ENCODE measurements at regions not wholly inside any gene's neighbourhood (a gene's known extent, or its start where the extent isn't known, plus 50 kb on each side); places are given as distances from the start of the nearest gene placed in this dataset.

DNA sequence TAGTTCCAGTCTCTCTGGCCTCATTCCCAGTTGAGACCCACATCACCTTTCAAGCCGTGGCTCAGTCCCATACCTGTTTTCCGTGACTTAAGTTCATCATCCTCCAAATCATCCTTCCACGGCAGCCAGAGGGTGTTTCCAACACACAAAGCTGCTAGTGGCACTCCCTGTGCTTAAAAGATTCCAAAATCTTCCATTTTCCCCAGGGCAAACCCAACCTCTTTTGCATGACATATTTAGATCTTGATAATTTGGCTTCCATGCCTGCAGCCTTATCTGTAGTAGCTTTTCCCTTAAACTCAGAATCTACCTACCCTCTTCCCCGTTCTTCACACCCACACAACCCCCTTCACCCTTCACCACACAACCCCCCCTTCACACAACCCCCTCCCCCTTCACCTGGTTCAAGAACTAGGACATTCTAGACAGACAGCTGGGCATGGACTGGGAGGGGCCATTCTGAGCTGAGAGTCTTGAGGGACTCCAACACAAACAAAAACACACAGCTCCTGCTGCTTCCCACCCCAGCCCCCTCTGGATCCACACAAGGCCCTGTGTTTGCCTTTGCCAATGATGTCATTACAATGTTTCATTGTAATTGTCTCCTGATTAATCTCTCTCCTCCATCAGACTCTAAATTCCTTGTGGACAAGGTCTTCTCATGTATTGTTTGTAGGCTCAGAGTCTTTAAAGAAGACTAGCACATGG, 268.2 kb downstream of the SH3GL2 start:
- H3K36me3 ChIP-seq (ENCODE audit: insufficient read depth) = no peaks in the 10 kb centered on the region
- no peaks in the 10 kb centered on the region for H3K27me3 ChIP-seq (ENCODE audit: insufficient read depth, low read depth)
- H3K4me1 ChIP-seq (ENCODE audit: low read depth, poor library complexity, severe bottlenecking) = no peaks in the 10 kb centered on the region
- no peak overlapping the region for H2AFZ ChIP-seq (ENCODE audit: low read depth)
- no peak overlapping the region for H3K4me2 ChIP-seq
- H3K9ac ChIP-seq = no peak overlapping the region
- no peaks in the 10 kb centered on the region for H3K79me2 ChIP-seq (ENCODE audit: insufficient read depth, low read depth)
- no peaks in the 10 kb centered on the region for H4K20me1 ChIP-seq (ENCODE audit: insufficient read depth)
- H3K4me3 ChIP-seq (IDR thresholded peaks at IDR 0.05; ENCODE audit: insufficient read depth, low read depth, low read length) = no peak overlapping the region
- no peak for TF ChIP-seq CTCF (conservative IDR thresholded peaks at IDR 0.05; ENCODE audit: low read depth, low read length)
- H3K27ac ChIP-seq = no peak overlapping the region

DNA sequence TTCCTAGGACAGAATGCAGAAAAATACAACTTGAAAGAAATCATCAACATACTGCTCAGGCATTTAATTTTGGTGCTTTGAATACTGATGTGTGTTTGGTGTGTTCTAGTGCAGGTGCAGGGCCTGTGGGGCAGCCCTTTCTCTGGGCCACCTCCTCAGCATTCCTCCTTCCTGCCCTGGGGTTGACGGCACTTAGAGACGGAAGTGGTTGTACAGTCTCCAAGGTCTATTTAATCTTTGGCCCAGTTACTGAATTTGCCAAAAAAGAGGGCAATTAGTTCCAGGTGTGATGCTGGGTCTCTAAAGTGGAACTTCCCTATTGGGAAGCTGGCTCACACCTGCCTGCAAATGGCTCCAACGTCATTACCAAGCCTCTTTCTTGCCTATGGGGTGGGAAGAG, 269.0 kb downstream of the SH3GL2 start:
- Histone ChIP-seq H3K4me2 (no peak overlapping the region), H3K4me3 (IDR thresholded peaks at IDR 0.05; ENCODE audit: insufficient read depth, low read depth, low read length) (no peak overlapping the region), H3K27ac (no peak overlapping the region), H3K9ac (no peak overlapping the region), H2AFZ (ENCODE audit: low read depth) (no peak overlapping the region), H4K20me1 (ENCODE audit: insufficient read depth) (no peaks in the 10 kb centered on the region), H3K27me3 (ENCODE audit: insufficient read depth, low read depth) (no peaks in the 10 kb centered on the region), H3K4me1 (ENCODE audit: low read depth, poor library complexity, severe bottlenecking) (no peaks in the 10 kb centered on the region), H3K36me3 (ENCODE audit: insufficient read depth) (no peaks in the 10 kb centered on the region), H3K79me2 (ENCODE audit: insufficient read depth, low read depth) (no peaks in the 10 kb centered on the region)
- no peak for TF ChIP-seq CTCF (conservative IDR thresholded peaks at IDR 0.05; ENCODE audit: low read depth, low read length)

- no peak overlapping the region for H3K27ac ChIP-seq
- TF ChIP-seq CTCF (conservative IDR thresholded peaks at IDR 0.05; ENCODE audit: low read depth, low read length) = no peak
- H3K27me3 ChIP-seq (ENCODE audit: insufficient read depth, low read depth) = no peaks in the 10 kb centered on the region
- no peaks in the 10 kb centered on the region for H4K20me1 ChIP-seq (ENCODE audit: insufficient read depth)
- no peak overlapping the region for H3K4me2 ChIP-seq
- H3K4me1 ChIP-seq (ENCODE audit: low read depth, poor library complexity, severe bottlenecking) = no peaks in the 10 kb centered on the region
- no peak overlapping the region for H3K9ac ChIP-seq
- H3K36me3 ChIP-seq (ENCODE audit: insufficient read depth) = no peaks in the 10 kb centered on the region
- H3K79me2 ChIP-seq (ENCODE audit: insufficient read depth, low read depth) = no peaks in the 10 kb centered on the region
- no peak overlapping the region for H3K4me3 ChIP-seq (IDR thresholded peaks at IDR 0.05; ENCODE audit: insufficient read depth, low read depth, low read length)
- H2AFZ ChIP-seq (ENCODE audit: low read depth) = no peak overlapping the region
Observed at GRCh38 chr9:17852108-17852507, 273.2 kb downstream of the SH3GL2 start.

DNA sequence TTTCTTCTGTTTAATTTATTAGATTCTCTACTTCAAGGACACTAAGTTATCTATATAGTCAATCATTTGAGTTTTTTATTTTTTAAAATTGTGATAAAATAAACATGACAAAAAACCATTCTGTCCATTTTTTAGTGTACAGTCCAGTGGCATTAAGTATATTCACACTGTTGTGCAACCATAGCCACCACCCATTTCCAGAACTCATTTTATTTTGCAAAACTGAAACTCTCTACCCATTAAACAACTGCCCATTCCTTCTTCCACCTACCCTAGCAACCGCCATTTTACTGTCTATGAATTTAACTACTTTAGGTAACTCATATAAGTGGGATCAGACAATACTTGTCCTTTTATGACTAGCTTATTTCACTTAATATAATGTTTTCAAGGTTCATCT, 275.6 kb downstream of the SH3GL2 start:
- Histone ChIP-seq H3K4me2 (no peak overlapping the region), H3K9ac (no peak overlapping the region), H3K4me3 (IDR thresholded peaks at IDR 0.05; ENCODE audit: insufficient read depth, low read depth, low read length) (no peak overlapping the region), H3K79me2 (ENCODE audit: insufficient read depth, low read depth) (no peaks in the 10 kb centered on the region), H3K4me1 (ENCODE audit: low read depth, poor library complexity, severe bottlenecking) (no peaks in the 10 kb centered on the region), H3K27me3 (ENCODE audit: insufficient read depth, low read depth) (no peaks in the 10 kb centered on the region), H4K20me1 (ENCODE audit: insufficient read depth) (no peaks in the 10 kb centered on the region), H2AFZ (ENCODE audit: low read depth) (no peak overlapping the region), H3K27ac (no peak overlapping the region), H3K36me3 (ENCODE audit: insufficient read depth) (no peaks in the 10 kb centered on the region)
- no peak for TF ChIP-seq CTCF (conservative IDR thresholded peaks at IDR 0.05; ENCODE audit: low read depth, low read length)
